Endothelial cell (in vitro differentiated cells): ENCODE measurements at regions not wholly inside any gene's neighbourhood (a gene's known extent, or its start where the extent isn't known, plus 50 kb on each side); places are given as distances from the start of the nearest gene placed in this dataset.

Experiments
- DNase-seq: peaks from one replicate; pipeline ENCODE4 v3.0.0; 2021; ENCODE audit warnings: low spot score
- H3K27ac Mint-ChIP-seq: one replicate; pipeline ENCODE4 v1.8.0; 2021; ENCODE audit warnings: mixed read lengths, inconsistent platforms; ENCODE audit not compliant: unreplicated experiment
- H3K27me3 Mint-ChIP-seq: one replicate; pipeline ENCODE4 v1.8.0; 2021; ENCODE audit warnings: mild to moderate bottlenecking, moderate library complexity, mixed read lengths, inconsistent platforms; ENCODE audit not compliant: unreplicated experiment
- H3K36me3 Mint-ChIP-seq: one replicate; pipeline ENCODE4 v1.8.0; 2021; ENCODE audit warnings: mild to moderate bottlenecking, low read depth, mixed read lengths, inconsistent platforms; ENCODE audit not compliant: unreplicated experiment
- H3K4me1 Mint-ChIP-seq: one replicate; pipeline ENCODE4 v1.8.0; 2021; ENCODE audit warnings: mild to moderate bottlenecking, mixed read lengths, inconsistent platforms; ENCODE audit not compliant: unreplicated experiment
- H3K4me3 Mint-ChIP-seq: one replicate; pipeline ENCODE4 v1.8.0; 2021; ENCODE audit warnings: mild to moderate bottlenecking, mixed read lengths, inconsistent platforms; ENCODE audit not compliant: unreplicated experiment
- H3K9me3 Mint-ChIP-seq: one replicate; pipeline ENCODE4 v1.8.0; 2021; ENCODE audit warnings: mixed read lengths, inconsistent platforms; ENCODE audit not compliant: unreplicated experiment
- CTCF ChIP-seq: fragments of 200-600 bp; sonication (generic); IDR thresholded peaks from one replicate; pipeline ENCODE4 v1.5.0; 2021; ENCODE audit warnings: antibody characterized with exemption; ENCODE audit not compliant: unreplicated experiment

- no peaks in the 10 kb centered on the region for H3K9me3 Mint-ChIP-seq
- H3K27ac Mint-ChIP-seq = no peak overlapping the region
- no peak for DNase-seq
- no peaks in the 10 kb centered on the region for H3K36me3 Mint-ChIP-seq
- H3K4me3 Mint-ChIP-seq = no peak overlapping the region
- peaks cover 2% of the 10 kb centered on the region for H3K4me1 Mint-ChIP-seq
- H3K27me3 Mint-ChIP-seq = no peaks in the 10 kb centered on the region
- no peak for TF ChIP-seq CTCF
Measured at GRCh38 chr6:235763-236360, 56.4 kb upstream of the DUSP22 start.

GRCh38 chr6:236519-236918, 55.8 kb upstream of the DUSP22 start:
- DNase-seq = no peak
- no peak overlapping the region for H3K27ac Mint-ChIP-seq

DNA sequence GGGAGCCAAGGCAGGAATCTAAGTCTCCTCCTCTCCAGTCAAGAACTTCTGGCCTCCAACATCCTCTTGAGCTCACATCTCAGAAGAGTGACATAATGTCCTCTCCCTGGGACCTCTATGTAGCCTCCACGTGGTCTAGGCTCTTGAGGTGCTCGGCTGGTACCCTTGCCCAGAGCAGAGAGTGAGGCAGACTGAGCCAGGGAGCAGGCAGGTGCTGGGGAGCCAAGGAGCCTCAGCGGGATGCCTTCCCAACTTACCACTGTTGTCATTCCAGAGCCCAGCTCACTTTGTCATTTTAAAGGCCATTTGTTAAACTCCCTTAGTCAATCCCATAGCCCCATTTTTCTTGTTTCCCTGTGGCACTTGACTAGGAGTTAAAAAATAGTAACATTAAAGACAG, 52.1 kb upstream of the DUSP22 start:
- no peaks in the 10 kb centered on the region for H3K36me3 Mint-ChIP-seq
- no peak overlapping the region for H3K4me3 Mint-ChIP-seq
- TF ChIP-seq CTCF = no peak
- H3K4me1 Mint-ChIP-seq = peaks cover 2% of the 10 kb centered on the region
- no peak for DNase-seq
- no peak overlapping the region for H3K27ac Mint-ChIP-seq
- no peaks in the 10 kb centered on the region for H3K27me3 Mint-ChIP-seq
- no peaks in the 10 kb centered on the region for H3K9me3 Mint-ChIP-seq

More at GRCh38 chr6:236519-236918, 55.8 kb upstream of the DUSP22 start:
- no peak for TF ChIP-seq CTCF
- Mint-ChIP-seq H3K4me3 (no peak overlapping the region), H3K4me1 (peaks cover 2% of the 10 kb centered on the region), H3K27me3 (no peaks in the 10 kb centered on the region), H3K36me3 (no peaks in the 10 kb centered on the region), H3K9me3 (no peaks in the 10 kb centered on the region)

GRCh38 chr6:241336-241865, 50.9 kb upstream of the DUSP22 start:
- Mint-ChIP-seq H3K27me3 (no peaks in the 10 kb centered on the region), H3K4me3 (no peak overlapping the region), H3K4me1 (no peaks in the 10 kb centered on the region), H3K27ac (no peak overlapping the region), H3K9me3 (no peaks in the 10 kb centered on the region), H3K36me3 (no peaks in the 10 kb centered on the region)
- no peak for DNase-seq
- TF ChIP-seq CTCF = no peak
